IMR-90 (cell line): ENCODE measurements at regions not wholly inside any gene's neighbourhood (a gene's known extent, or its start where the extent isn't known, plus 50 kb on each side); places are given as distances from the start of the nearest gene placed in this dataset.

ENCODE experiments used
- ATAC-seq: fragments of 200-7000 bp; cut with Tn5 transposase; 2 replicates; pipeline ENCODE4 v1.9.1; 2020; ENCODE audit warnings: low read depth, mild to moderate bottlenecking, moderate library complexity
- BruUV-seq: library from RNA; stranded (reverse); fragments of 400-500 nt; replicated peaks from 2 replicates; lab custom pipeline; 2021; lab: Mats Ljungman, UMichigan
- CTCF ChIA-PET: fragments of 300-600 bp; formaldehyde crosslinking; extraction: SDS; loops from one replicate; lab custom pipeline; 2021; ENCODE audit warnings: antibody characterized with exemption; lab: Yijun Ruan, JAX
- POLR2A ChIA-PET: fragments of 300-600 bp; sonication (Branson Sonifier 250); formaldehyde crosslinking; loops from one replicate; lab custom pipeline; 2022; ENCODE audit warnings: antibody characterized with exemption; ENCODE audit not compliant: unreplicated experiment; lab: Charles Lee
- DNase-seq: peaks from one replicate; pipeline ENCODE4 v3.0.0; 2013
- H2AFZ ChIP-seq: replicated peaks from 2 replicates; pipeline ENCODE3; 2013; ENCODE audit warnings: low read length, mild to moderate bottlenecking; ENCODE audit not compliant: poor library complexity
- H2AK5ac ChIP-seq: 2 replicates; pipeline ENCODE4 v1.6.1; 2013; ENCODE audit warnings: low read depth, low read length, inconsistent platforms
- H2AK9ac ChIP-seq: replicated peaks from 2 replicates; pipeline ENCODE3; 2013; ENCODE audit warnings: mild to moderate bottlenecking, low read depth, low read length, moderate library complexity; ENCODE audit not compliant: poor library complexity
- H2BK120ac ChIP-seq: 2 replicates; pipeline ENCODE4 v1.6.1; 2013; ENCODE audit warnings: low read depth, low read length, inconsistent platforms
- H2BK15ac ChIP-seq: 3 replicates; pipeline ENCODE4 v1.6.1; 2013; ENCODE audit warnings: low read depth, low read length, inconsistent platforms
- H2BK20ac ChIP-seq: 2 replicates; pipeline ENCODE4 v1.6.1; 2013; ENCODE audit warnings: low read depth, mild to moderate bottlenecking, inconsistent platforms, low read length, moderate library complexity
- H2BK5ac ChIP-seq: 2 replicates; pipeline ENCODE4 v1.6.1; 2013; ENCODE audit warnings: mild to moderate bottlenecking, low read depth, low read length, inconsistent platforms; ENCODE audit not compliant: poor library complexity, severe bottlenecking
- H3K14ac ChIP-seq: replicated peaks from 2 replicates; pipeline ENCODE4 v1.6.1; 2013; ENCODE audit warnings: low read depth, low read length, inconsistent platforms
- H3K18ac ChIP-seq: 2 replicates; pipeline ENCODE4 v1.6.1; 2013; ENCODE audit warnings: low read depth, low read length, control low read depth
- H3K23ac ChIP-seq: 2 replicates; pipeline ENCODE4 v1.6.1; 2013; ENCODE audit warnings: low read depth, low read length, inconsistent platforms
- H3K27ac ChIP-seq: 2 replicates; pipeline ENCODE4 v1.5.1; 2013; ENCODE audit warnings: mild to moderate bottlenecking, control low read depth, low read length; ENCODE audit not compliant: insufficient read depth
- H3K27me3 ChIP-seq: 2 replicates; pipeline ENCODE4 v1.6.1; 2013; ENCODE audit warnings: low read length; ENCODE audit not compliant: control insufficient read depth, insufficient read depth
- H3K36me3 ChIP-seq: 2 replicates; pipeline ENCODE4 v1.6.1; 2013; ENCODE audit warnings: low read length, mixed read lengths; ENCODE audit not compliant: control insufficient read depth, insufficient read depth
- H3K4ac ChIP-seq: 2 replicates; pipeline ENCODE4 v1.6.1; 2013; ENCODE audit warnings: low read depth, low read length, inconsistent platforms
- H3K4me1 ChIP-seq: 2 replicates; pipeline ENCODE4 v1.6.1; 2013; ENCODE audit warnings: low read length, mixed read lengths; ENCODE audit not compliant: control insufficient read depth, insufficient read depth
- H3K4me2 ChIP-seq: 2 replicates; pipeline ENCODE4 v1.6.1; 2013; ENCODE audit warnings: low read depth, mild to moderate bottlenecking, control low read depth, low read length, moderate library complexity
- H3K4me3 ChIP-seq: 2 replicates; pipeline ENCODE4 v1.5.1; 2013; ENCODE audit warnings: low read depth, mild to moderate bottlenecking, control low read depth, low read length, moderate library complexity; ENCODE audit not compliant: insufficient read depth
- H3K56ac ChIP-seq: 2 replicates; pipeline ENCODE4 v1.6.1; 2013; ENCODE audit warnings: low read length, inconsistent platforms; ENCODE audit not compliant: insufficient read depth; ENCODE audit errors: extremely low read depth
- H3K79me1 ChIP-seq, 2 experiments: 2 replicates each; pipeline ENCODE4 v1.6.1; 2013; ENCODE audit warnings: low read length in 2 of 2, inconsistent platforms in 1 of 2, low read depth in 1 of 2
- H3K9ac ChIP-seq: 2 replicates; pipeline ENCODE4 v1.6.1; 2013; ENCODE audit warnings: low read depth, low read length, control low read depth
- H3K9me1 ChIP-seq: 2 replicates; pipeline ENCODE4 v1.6.1; 2013; ENCODE audit warnings: low read length, inconsistent platforms; ENCODE audit not compliant: insufficient read depth
- H3K9me3 ChIP-seq: 2 replicates; pipeline ENCODE4 v1.6.1; 2013; ENCODE audit warnings: low read length; ENCODE audit not compliant: control insufficient read depth, insufficient read depth
- H4K20me1 ChIP-seq: 2 replicates; pipeline ENCODE4 v1.6.1; 2013; ENCODE audit warnings: low read length, inconsistent platforms; ENCODE audit not compliant: insufficient read depth
- H4K5ac ChIP-seq: 2 replicates; pipeline ENCODE4 v1.6.1; 2013; ENCODE audit warnings: mild to moderate bottlenecking, low read depth, low read length, control low read depth
- H4K8ac ChIP-seq, 2 experiments: 2 replicates each; pipeline ENCODE4 v1.6.1; 2013; ENCODE audit warnings: low read depth in 2 of 2, low read length in 2 of 2, control low read depth in 1 of 2, inconsistent platforms in 1 of 2
- H4K91ac ChIP-seq: 2 replicates; pipeline ENCODE4 v1.6.1; 2013; ENCODE audit warnings: low read depth, low read length, inconsistent platforms; ENCODE audit not compliant: insufficient read depth
- MAZ ChIP-seq: IDR thresholded peaks from 2 replicates; pipeline ENCODE4 v1.6.1; 2012; ENCODE audit warnings: low read depth, mild to moderate bottlenecking, low read length, improper control_type of control experiment, moderate library complexity, borderline replicate concordance
- RCOR1 ChIP-seq: IDR thresholded peaks from 2 replicates; pipeline ENCODE4 v1.6.1; 2012; ENCODE audit warnings: mild to moderate bottlenecking, low read length, improper control_type of control experiment; ENCODE audit not compliant: insufficient replicate concordance
- WGBS, 2 experiments: methylation state at CpG; one replicate each; pipeline versions ENCODE4 v1.1.5 to v1.1.7; 2013; ENCODE audit warnings: missing lambda C conversion rate in 2 of 2; ENCODE audit not compliant: insufficient read length in 1 of 2; ENCODE audit errors: extremely low coverage in 2 of 2; 5-methylcytosine and 5-hydroxymethylcytosine counted together
- dilution Hi-C: fragments of 300-500 bp; cut with HindIII; formaldehyde crosslinking; loops from one replicate; pipeline ENCODE4 v1.14.3; 2018; ENCODE audit warnings: low sequenced_read_pairs; ENCODE audit not compliant: unreplicated experiment
- in situ Hi-C: fragments of 300-500 bp; cut with MboI; formaldehyde crosslinking; loops from 3 replicates; pipeline ENCODE4 v1.14.3; 2019; ENCODE audit warnings: low sequenced_read_pairs, inconsistent platforms, mixed read lengths
- intact Hi-C: fragments of 100-400 bp; cut with micrococcal nuclease; formaldehyde crosslinking; loops from 2 replicates; pipeline ENCODE4 v1.10.0; 2022

DNA sequence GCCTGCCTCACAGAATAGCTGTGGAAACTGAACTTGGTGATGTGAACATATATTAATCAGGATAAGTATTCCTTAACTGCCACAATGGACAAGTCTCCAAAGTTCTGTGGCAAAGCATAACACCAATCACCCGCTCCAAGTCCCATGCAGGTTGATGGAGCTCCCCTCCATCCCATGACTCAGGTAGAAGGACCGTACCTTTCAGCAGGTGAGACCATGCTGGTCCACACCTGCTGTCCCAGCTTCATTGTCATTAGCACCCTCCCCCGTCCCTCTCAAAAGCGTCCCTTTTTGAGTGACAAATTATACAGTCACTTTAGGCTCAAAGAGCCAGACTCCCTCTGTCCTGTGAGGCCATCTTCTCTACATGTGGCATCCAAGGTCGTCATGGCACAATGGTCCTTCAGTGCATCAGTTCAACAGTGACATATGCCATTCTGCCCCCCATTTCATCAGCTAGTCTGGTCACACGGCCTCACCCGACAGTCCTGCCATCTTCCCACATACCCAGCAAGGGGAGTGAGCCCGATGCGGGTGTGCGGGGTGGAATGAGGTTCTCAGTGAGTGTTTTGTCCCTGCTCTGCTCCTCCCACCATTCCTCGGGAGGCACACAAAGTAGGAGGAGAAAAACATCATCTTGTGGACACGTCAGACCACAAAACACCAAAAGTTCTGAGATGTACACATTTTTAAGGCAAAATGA is 136.7 kb upstream of the MYCN start:
- no peak for DNase-seq
- no peak overlapping the region for H2AK9ac ChIP-seq
- H4K5ac ChIP-seq: no peak overlapping the region
- CTCF ChIA-PET: no interaction called here
- H4K20me1 ChIP-seq: no peaks in the 10 kb centered on the region
- no peak overlapping the region for H3K23ac ChIP-seq
- in situ Hi-C loops (no loop called here), intact Hi-C loops (no loop called here), dilution Hi-C loops (no loop called here)
- H3K27ac ChIP-seq: no peak overlapping the region
- no peaks in the 10 kb centered on the region for H3K36me3 ChIP-seq
- H3K9ac ChIP-seq: no peak overlapping the region
- H3K14ac ChIP-seq: no peak overlapping the region
- H3K56ac ChIP-seq: no peak overlapping the region
- no peak overlapping the region for H4K8ac ChIP-seq
- no peak overlapping the region for H2BK20ac ChIP-seq
- no peak overlapping the region for H2BK15ac ChIP-seq
- peak overlapping the region; percentile 32 for H2AFZ ChIP-seq
- no peak overlapping the region for H3K4ac ChIP-seq
- TF ChIP-seq MAZ (no peak), RCOR1 (no peak)
- no peaks in the 10 kb centered on the region for H3K79me1 ChIP-seq
- H2AK5ac ChIP-seq: no peak overlapping the region
- POLR2A ChIA-PET: no interaction called here
- no peak overlapping the region for H3K4me3 ChIP-seq
- no peak overlapping the region for H3K4me2 ChIP-seq
- no peak overlapping the region for H2BK120ac ChIP-seq
- H4K91ac ChIP-seq: no peak overlapping the region
- ATAC-seq: no peak
- H3K27me3 ChIP-seq: no peaks in the 10 kb centered on the region
- no peaks in the 10 kb centered on the region for H3K9me1 ChIP-seq
- no CpG with 5 or more reads among the region's 12 CpGs for WGBS, 2 experiments
- peaks cover 53% of the 10 kb centered on the region for H3K9me3 ChIP-seq
- H3K4me1 ChIP-seq: no peaks in the 10 kb centered on the region
- no peak overlapping the region for H3K18ac ChIP-seq
- no TSS peak for BruUV-seq
- H2BK5ac ChIP-seq: no peak overlapping the region
